Fibroblast of the aortic adventitia (primary cell): ENCODE measurements at regions not wholly inside any gene's neighbourhood (a gene's known extent, or its start where the extent isn't known, plus 50 kb on each side); places are given as distances from the start of the nearest gene placed in this dataset.

Experiments
- DNase-seq: peaks from one replicate; pipeline ENCODE4 v3.0.0-alpha.2; 2010; ENCODE audit warnings: low read depth
- H3K4me3 ChIP-seq: 2 replicates; pipeline ENCODE4 v1.5.1; 2011; ENCODE audit warnings: low read depth, mild to moderate bottlenecking, control low read depth, low read length, moderate library complexity
- TF ChIP-seq, protein P1 (sequence below): IDR thresholded peaks from 2 replicates; pipeline ENCODE4 v1.5.1; 2011; ENCODE audit warnings: mild to moderate bottlenecking, low read length, control low read depth, inconsistent platforms; ENCODE audit not compliant: insufficient read depth

GRCh38 chr14:71179066-71179465 lies 271.8 kb downstream of the PCNX1 start:
- no peak overlapping the region for H3K4me3 ChIP-seq
- TF ChIP-seq, protein P1, sequence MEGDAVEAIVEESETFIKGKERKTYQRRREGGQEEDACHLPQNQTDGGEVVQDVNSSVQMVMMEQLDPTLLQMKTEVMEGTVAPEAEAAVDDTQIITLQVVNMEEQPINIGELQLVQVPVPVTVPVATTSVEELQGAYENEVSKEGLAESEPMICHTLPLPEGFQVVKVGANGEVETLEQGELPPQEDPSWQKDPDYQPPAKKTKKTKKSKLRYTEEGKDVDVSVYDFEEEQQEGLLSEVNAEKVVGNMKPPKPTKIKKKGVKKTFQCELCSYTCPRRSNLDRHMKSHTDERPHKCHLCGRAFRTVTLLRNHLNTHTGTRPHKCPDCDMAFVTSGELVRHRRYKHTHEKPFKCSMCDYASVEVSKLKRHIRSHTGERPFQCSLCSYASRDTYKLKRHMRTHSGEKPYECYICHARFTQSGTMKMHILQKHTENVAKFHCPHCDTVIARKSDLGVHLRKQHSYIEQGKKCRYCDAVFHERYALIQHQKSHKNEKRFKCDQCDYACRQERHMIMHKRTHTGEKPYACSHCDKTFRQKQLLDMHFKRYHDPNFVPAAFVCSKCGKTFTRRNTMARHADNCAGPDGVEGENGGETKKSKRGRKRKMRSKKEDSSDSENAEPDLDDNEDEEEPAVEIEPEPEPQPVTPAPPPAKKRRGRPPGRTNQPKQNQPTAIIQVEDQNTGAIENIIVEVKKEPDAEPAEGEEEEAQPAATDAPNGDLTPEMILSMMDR: no peak
- no peak for DNase-seq

- H3K4me3 ChIP-seq: no peak overlapping the region
- no peak for DNase-seq
- TF ChIP-seq, protein P1: no peak
Observed at GRCh38 chr14:71180397-71180796, 273.1 kb downstream of the PCNX1 start.

DNA sequence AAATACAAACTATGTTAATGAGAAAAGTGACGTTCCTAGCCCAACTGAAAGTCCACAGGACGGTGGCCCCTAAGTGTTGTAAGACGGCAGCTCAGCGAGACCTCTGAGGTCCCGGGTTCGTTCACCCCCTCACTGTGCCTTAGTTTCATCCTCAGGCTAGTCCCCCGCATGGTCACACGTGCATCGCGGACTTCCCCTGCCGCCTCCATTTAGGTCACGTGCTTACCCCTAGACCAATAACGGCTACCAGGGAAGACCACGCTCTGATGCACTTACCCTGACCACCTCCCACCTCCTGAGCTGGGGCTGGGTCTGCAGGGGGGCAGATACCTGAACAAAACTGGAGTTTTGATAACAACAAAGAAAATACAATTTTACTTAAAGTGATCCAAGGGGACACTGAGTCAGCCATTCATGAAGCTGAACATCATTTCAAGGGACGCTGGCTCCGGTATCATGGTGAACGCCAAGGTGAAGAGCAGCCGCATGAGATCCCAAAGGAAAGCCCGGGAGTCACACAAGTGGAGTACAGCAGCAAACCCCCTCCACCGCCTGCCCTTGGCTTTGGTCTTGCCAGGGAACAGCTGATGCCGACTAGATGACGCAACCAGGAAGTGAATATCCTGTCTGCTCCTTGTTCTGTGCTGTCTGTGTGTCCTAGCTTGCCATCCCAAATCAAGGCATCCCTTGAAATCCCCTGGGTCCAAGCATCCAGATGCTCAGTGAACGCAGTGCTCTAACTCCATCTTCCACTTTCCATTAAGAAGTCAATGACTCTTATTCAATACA lies 274.1 kb downstream of the PCNX1 start:
- TF ChIP-seq, protein P1: no peak
- no peak overlapping the region for H3K4me3 ChIP-seq
- no peak for DNase-seq

- TF ChIP-seq, protein P1: no peak
- no peak overlapping the region for H3K4me3 ChIP-seq
- no peak for DNase-seq
Observed at GRCh38 chr14:71183876-71184689, 276.8 kb downstream of the PCNX1 start.

DNA sequence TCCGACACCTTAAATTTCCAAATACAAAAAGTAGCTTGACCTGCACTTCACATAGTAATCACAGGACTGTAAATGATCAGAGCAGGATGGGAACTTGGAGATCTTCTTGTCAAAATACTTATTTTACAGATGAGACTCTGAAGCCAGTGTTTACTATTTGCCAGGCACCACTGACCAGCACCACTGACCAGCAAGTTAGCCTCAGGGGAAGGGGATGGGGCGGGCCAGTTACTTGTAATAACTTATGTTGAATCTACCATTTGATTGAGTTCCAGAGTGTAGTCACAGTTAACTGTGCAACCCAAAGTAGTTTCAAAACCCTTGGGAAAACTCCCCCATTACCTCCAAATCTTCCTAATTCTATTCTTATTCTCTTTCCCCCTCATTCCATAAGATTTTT lies 278.4 kb downstream of the PCNX1 start:
- no peak for DNase-seq
- TF ChIP-seq, protein P1: no peak
- H3K4me3 ChIP-seq: no peak overlapping the region

DNA sequence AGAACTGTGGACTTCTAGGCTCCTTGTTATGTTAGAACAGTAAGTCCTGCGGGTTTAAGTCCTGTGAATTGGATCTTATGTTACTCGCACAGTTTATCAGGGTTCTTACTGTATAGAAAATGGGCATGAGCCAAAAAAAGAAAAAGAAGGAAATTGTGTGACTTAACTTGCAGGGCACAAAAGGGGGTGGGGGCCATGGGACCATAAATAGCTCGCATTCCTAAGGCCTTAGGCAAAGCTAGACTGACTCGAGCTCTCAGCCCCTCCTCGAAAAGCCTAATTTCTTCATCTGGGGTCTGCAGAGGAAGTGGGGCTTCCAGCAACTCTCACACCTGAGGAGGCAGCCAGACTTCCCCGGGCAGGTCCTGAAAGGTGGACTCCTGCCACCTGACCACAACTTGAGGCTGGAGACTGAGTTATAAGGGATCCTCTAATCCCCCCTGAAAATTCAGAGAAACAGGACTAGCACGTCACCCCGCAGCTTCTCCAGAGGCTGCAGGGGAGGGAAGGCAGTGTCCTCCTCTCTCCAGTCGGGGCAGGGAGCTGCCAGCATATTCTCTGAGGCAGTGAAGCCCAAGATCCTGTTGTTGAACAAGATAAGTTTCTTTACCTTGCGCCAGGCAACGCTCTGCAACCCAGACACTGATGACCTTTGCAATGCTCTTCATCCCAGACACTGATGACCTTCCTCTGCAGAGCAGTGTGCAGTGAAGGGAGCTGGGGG lies 280.5 kb downstream of the PCNX1 start:
- no peak for DNase-seq
- TF ChIP-seq, protein P1: no peak
- H3K4me3 ChIP-seq: no peak overlapping the region
